SHP77 treated with DMSO at 0.1 percent for 48 hours (cell line): ENCODE measurements at regions not wholly inside any gene's neighbourhood (a gene's known extent, or its start where the extent isn't known, plus 50 kb on each side); places are given as distances from the start of the nearest gene placed in this dataset.

Source experiments
- DNase-seq: peaks from one replicate; lab custom pipeline; 2025; lab: John Stamatoyannopoulos, UW

DNA sequence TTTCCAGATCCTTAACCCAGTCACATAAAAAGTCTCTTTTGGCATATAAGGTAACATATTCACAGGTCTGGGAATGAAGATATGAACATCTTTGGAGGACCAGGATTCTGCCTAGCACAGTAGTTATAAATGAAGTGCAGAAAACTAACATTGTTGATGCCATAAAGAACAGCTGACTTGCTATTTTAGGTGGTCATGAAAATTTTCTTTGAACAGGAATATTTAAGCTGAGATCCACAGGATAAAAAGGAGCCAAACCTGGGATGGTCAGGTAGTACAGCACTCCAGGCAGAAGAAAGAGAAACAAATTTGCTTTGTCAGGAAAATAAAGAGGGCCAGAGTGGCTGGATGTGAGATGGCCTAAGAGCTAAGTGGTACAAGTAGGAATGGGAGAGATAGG is 80.0 kb downstream of the CENPW start:
- DNase-seq = no peak

- DNase-seq = no peak
These were observed 83.0 kb downstream of the CENPW start for GRCh38 chr6:126422912-126423311.

DNA sequence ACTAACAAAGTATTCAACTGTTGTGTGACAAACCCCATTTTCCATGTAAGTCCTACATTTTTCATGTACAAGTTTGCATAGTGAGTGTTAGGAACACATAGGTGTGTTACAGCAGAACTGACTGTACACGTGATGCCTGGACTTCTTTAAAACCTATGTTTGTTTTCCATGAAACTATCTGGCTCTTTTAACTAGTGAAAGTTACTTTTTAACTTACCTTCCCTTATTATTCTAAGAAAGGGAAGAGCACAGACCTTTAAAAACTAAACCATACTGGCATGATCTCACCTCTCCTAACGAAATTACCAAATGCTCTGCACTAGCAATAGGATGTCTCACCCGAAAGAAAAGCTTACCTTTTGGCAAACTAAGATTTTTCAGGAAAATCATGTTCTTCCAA is 87.8 kb downstream of the CENPW start:
- no peak for DNase-seq

DNA sequence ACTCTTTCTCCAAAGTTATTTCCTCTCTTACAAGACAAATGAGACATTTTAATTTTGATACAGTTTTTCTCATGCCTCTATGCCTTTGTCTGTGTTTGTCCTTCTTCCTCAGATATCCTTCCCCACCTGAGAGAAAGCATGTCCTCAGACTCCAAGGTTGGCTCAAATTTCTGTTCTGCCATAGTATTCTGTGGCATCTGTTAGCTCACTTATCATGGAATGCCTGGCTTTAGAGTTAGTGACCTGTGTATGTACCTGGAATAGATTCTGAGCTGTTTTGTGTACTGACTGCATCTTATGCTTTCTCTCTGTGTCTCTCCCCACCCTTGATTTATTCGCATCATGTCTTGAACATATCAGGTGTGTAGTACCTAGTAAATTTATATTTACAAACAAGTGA is 90.0 kb downstream of the CENPW start:
- no peak for DNase-seq

- DNase-seq = no peak
These were observed 92.6 kb downstream of the CENPW start for GRCh38 chr6:126432564-126432963.

DNA sequence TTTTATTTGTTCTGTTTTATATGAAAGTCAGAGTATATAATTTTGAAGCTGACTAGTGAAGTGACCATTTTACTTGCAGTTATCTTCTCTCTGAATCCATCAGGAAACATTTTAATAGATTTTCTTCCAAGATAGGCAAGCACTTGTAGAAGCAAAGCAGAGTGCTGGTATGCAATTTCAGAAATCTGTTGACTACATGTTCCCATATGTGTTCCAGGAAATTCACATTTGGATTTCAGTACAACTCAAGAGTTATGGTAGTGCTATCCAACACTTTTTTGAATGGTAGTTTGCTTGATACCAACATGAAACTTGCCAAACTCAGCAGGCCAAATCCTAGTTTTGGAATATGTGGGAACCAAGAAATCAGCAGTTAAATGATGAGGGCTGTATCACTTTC is 94.0 kb downstream of the CENPW start:
- no peak for DNase-seq

- no peak for DNase-seq
These were observed 97.3 kb downstream of the CENPW start for GRCh38 chr6:126437205-126437604.

- no peak for DNase-seq
These were observed 99.1 kb downstream of the CENPW start for GRCh38 chr6:126439040-126439439.

DNA sequence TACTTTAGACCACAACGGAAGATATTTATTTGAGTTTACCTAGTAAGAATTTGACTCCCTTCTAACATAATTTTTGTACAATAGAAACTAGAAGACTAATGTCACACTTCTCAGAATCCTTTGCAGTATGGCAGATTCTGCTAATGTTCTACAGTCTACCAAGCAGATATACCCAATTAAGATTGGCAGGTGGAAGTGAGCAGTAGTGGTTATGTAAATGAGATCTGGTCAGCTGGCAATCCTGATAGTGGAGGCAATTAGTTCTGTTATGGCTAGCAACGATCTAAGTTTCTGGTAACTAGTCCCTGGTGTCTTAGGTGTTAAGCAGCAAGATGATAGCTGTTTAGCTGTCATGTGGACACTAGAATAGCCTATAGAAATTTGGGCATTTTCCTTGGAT is 101.0 kb downstream of the CENPW start:
- DNase-seq = no peak

DNA sequence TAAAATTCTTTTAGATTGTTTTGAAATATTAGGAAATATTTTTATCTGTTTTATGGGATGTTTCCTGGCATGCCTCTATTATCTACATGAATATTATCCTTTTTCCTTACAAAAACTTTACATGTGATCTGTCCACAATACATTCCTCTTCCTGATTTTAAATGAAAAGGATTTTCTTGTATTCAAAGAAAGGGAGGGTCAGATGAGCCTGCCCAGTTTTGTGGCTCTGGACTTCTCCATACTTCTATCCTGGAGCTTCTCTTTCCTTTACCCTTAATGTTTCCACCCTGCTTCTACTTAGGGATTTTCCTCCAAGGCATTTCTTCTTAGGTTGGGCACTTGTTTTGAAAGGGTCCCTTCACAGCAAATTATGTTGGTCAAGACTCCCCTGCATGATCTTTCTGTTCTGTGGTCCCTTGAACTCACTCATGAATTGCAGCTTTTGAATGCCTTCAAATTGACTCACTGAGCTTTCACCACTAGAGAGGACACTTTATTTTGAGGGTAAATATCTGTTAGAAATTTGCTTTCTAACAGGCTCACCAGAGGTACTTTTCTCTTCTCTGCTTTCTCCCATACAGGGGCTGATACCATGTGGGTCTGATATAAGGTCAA is 104.9 kb downstream of the CENPW start:
- DNase-seq = no peak

DNA sequence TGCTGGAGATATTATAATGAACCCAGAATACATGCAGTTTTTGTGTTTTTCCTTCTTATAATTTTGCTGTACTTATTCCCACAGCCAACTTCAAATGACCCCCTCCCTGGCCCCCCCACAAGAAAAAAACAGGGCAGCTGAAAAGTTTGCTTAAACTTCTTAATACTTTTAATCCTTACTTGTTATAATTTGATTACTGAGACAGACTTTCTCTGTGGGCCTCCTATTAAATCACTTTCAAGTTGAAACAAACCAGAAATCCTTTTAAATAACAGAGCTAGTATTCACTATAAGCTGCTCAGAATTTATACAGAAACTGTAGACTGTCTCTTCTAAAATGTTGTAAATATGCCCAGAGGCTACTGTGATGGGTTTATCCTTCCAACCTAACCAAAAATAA is 106.3 kb downstream of the CENPW start:
- DNase-seq = no peak

GRCh38 chr6:126447367-126447766 is 107.5 kb downstream of the CENPW start:
- no peak for DNase-seq

- DNase-seq = no peak
These were observed 121.1 kb downstream of the CENPW start for GRCh38 chr6:126461045-126461444.

- no peak for DNase-seq
These were observed 124.3 kb downstream of the CENPW start for GRCh38 chr6:126464245-126464644.

- DNase-seq = no peak
These were observed 135.5 kb downstream of the CENPW start for GRCh38 chr6:126475449-126475848.

DNA sequence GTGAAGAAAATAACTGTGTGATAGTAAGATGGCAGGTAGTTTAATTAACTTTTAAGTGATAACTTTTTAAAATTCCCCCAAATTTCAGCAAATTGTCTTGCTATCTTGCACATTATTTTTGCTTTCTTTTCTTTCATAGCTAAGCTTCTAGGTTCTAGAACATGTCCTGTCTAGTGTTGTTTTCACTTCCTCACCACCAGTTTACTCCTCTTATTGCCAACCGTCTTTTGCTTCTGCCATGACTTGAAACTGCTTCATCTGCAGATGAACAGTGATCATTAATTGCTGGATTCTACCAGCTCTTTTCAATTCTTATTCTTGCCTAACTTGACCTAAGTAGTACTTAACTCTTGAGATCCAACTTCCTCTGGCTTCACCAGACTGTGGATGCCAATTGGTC is 137.8 kb downstream of the CENPW start:
- DNase-seq = no peak

GRCh38 chr6:126480268-126480667 is 140.4 kb downstream of the CENPW start:
- DNase-seq = no peak

DNA sequence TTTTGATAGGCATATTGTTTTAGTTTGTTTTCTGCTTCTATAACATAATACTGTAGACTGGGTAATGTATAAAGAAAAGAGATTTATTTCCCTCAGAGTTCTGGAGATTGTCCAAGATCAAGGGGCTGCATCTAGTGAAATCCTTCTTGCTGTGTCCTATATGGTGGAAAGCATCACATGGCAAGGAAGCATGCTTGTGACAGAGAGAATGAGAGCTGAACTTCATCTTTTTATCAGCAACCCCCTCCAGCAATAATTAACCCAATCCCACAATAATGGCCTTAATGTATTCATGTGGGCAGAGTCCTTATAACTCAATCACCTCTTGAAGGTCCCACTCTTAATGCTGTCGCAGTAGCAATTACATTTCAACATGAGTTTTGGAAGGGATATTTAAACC is 141.4 kb downstream of the CENPW start:
- DNase-seq = no peak

DNA sequence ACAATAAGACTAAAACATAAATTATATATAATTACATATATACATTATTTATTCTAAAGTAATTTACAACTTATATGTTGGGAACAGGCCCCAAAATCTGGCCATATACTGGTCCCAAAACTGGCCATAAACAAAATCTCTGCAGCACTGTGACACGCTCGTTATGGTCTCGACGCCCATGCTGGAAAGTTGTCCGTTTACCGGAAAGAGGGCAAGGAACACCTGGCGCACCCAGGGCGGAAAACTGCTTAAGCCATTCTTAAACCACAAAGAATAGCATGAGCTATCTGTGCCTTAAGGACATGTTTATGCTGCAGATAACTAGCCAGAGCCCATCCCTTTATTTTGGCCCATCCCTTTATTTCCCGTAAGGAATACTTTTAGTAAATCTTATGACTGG is 164.9 kb downstream of the CENPW start:
- no peak for DNase-seq

DNA sequence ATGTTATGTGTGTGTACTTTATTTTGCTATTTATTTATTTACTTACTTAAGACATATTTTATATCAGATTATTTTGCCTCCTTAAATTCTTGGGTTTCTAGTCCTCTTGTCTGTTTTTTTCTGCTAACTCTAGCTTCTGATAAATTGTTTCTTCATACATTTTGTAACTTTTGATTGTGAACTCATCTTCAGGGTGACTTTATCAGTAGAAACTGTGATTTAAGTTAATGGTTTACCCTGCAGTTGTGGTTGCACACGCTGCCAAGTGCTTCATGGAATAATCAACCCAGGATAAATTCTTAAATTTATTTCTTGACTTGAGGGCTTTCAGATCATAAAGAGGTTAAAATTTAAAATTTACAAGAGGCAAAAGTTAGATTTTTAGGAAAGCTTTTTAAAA is 173.3 kb downstream of the CENPW start:
- no peak for DNase-seq

- DNase-seq = no peak
These were observed 176.5 kb downstream of the CENPW start for GRCh38 chr6:126516411-126516810.

GRCh38 chr6:126524811-126525326 is 185.0 kb downstream of the CENPW start:
- no peak for DNase-seq

GRCh38 chr6:126526547-126526946 is 186.6 kb downstream of the CENPW start:
- DNase-seq = no peak

GRCh38 chr6:126526996-126527606 is 187.2 kb downstream of the CENPW start:
- DNase-seq = no peak
